Esophagus squamous epithelium (tissue), 5 donors: ENCODE measurements at regions not wholly inside any gene's neighbourhood (a gene's known extent, or its start where the extent isn't known, plus 50 kb on each side); places are given as distances from the start of the nearest gene placed in this dataset.

Experiments
- DNase-seq: peaks from one replicate; lab custom pipeline; 2025; lab: John Stamatoyannopoulos, UW
- H3K27ac ChIP-seq, 4 donors: fragments of 200-600 bp; sonication (generic); one replicate each; pipeline ENCODE4 v1.5.1; 2016 to 2019; ENCODE audit warnings: mild to moderate bottlenecking in 1 of 4
- H3K27me3 ChIP-seq, 4 donors: fragments of 200-600 bp; sonication (generic); 1 replicate in 3 of 4; 2 replicates in 1 of 4; pipeline versions ENCODE4 v1.5.1 to v1.6.0; 2017 to 2021; ENCODE audit warnings: antibody characterized with exemption in 1 of 4
- H3K36me3 ChIP-seq, 3 donors: fragments of 200-600 bp; sonication (generic); one replicate each; pipeline ENCODE4 v1.5.1; 2016 to 2019
- H3K4me1 ChIP-seq, 3 donors: fragments of 200-600 bp; sonication (generic); one replicate each; pipeline ENCODE4 v1.5.1; 2017 to 2019
- H3K4me3 ChIP-seq, 4 donors: fragments of 200-600 bp; sonication (generic); 1 replicate in 3 of 4; 2 replicates in 1 of 4; pipeline ENCODE4 v1.5.1; 2016 to 2019; ENCODE audit warnings: mild to moderate bottlenecking in 2 of 4, moderate library complexity in 1 of 4
- H3K9me3 ChIP-seq, 3 donors: fragments of 200-600 bp; sonication (generic); one replicate each; pipeline ENCODE4 v1.5.1; 2016 to 2019
- POLR2A ChIP-seq, 4 donors: fragments of 450-650 bp; IDR thresholded peaks; one replicate each; pipeline ENCODE4 v1.6.1; 2017; ENCODE audit warnings: antibody characterized with exemption in 4 of 4, mild to moderate bottlenecking in 4 of 4, moderate library complexity in 3 of 4
- WGBS, 2 donors: methylation state at CpG; one replicate each; pipeline ENCODE4 v1.1.5; 2018; 5-methylcytosine and 5-hydroxymethylcytosine counted together
- intact Hi-C: fragments of 100-400 bp; cut with DNase I; formaldehyde crosslinking; loops from one replicate; pipeline ENCODE4 v1.15.0; 2022
- TF ChIP-seq, protein P1 (sequence below), 6 experiments: fragments of 450-650 bp in 4 of 6; fragments of 200-600 bp in 2 of 6; sonication (generic) in 2 of 6; IDR thresholded peaks; one replicate each; pipeline ENCODE4 v1.5.1; 2016 to 2019; ENCODE audit warnings: antibody characterized with exemption in 6 of 6, mild to moderate bottlenecking in 4 of 6, moderate library complexity in 4 of 6
- donor health status: DM: yes; HTN: yes; CAD: no.

DNA sequence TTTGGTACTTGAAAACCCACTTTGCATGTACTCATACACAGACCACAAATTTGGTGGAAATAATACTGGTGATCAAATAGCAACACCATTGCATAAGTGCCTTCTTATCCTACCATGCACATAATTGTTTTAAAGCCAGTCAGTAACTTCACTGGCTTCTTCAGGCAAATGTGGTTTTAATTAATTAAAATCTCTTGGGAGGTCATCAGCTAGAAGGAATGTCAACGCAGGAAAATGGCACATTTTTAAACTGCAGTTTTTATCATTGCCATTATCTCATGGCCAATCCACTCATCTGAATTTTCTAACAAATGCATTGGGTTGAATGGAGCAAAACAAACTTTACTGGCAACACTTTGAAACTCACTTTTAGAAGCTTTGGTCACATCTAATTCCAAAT is 105.7 kb upstream of the ZPLD1 start:
- DNase-seq, result no peak
- no peak overlapping the region for H3K27ac ChIP-seq
- H3K4me1 ChIP-seq, result no peaks in the 10 kb centered on the region
- intact Hi-C loops, result no loop called here
- H3K4me3 ChIP-seq, result no peak overlapping the region
- H3K27me3 ChIP-seq, result no peaks in the 10 kb centered on the region
- no peak for TF ChIP-seq POLR2A (IDR thresholded peaks at IDR 0.05)
- TF ChIP-seq, protein P1, sequence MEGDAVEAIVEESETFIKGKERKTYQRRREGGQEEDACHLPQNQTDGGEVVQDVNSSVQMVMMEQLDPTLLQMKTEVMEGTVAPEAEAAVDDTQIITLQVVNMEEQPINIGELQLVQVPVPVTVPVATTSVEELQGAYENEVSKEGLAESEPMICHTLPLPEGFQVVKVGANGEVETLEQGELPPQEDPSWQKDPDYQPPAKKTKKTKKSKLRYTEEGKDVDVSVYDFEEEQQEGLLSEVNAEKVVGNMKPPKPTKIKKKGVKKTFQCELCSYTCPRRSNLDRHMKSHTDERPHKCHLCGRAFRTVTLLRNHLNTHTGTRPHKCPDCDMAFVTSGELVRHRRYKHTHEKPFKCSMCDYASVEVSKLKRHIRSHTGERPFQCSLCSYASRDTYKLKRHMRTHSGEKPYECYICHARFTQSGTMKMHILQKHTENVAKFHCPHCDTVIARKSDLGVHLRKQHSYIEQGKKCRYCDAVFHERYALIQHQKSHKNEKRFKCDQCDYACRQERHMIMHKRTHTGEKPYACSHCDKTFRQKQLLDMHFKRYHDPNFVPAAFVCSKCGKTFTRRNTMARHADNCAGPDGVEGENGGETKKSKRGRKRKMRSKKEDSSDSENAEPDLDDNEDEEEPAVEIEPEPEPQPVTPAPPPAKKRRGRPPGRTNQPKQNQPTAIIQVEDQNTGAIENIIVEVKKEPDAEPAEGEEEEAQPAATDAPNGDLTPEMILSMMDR (IDR thresholded peaks at IDR 0.05), result no peak
- H3K36me3 ChIP-seq, result no peaks in the 10 kb centered on the region
- no peaks in the 10 kb centered on the region for H3K9me3 ChIP-seq
- WGBS, 2 donors, result 62 to 64% methylated on average over 1 of the region's 1 CpG

DNA sequence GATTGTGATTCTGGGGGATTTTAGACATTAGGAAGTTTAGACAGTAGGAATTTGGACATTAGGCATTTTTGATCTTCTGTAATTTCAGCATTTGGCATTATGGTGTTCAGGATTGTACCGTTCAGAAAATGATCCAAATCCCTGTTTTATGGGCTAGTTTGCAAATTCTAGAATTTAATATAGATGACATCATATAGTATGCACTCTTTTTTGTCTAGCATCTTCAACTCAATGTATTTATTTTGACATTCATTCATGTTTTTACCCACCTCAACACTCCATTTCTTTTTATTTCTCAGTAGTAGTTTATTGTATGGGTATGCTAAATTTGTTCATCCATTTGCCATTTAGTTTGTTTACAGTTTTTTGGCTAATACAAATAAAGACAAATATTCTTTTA is 105.3 kb upstream of the ZPLD1 start:
- H3K36me3 ChIP-seq, result no peaks in the 10 kb centered on the region
- DNase-seq, result no peak
- H3K4me3 ChIP-seq, result no peak overlapping the region
- no peaks in the 10 kb centered on the region for H3K27me3 ChIP-seq
- H3K4me1 ChIP-seq, result no peaks in the 10 kb centered on the region
- H3K27ac ChIP-seq, result no peak overlapping the region
- intact Hi-C loops, result no loop called here
- TF ChIP-seq, protein P1 (IDR thresholded peaks at IDR 0.05), result no peak
- no peak for TF ChIP-seq POLR2A (IDR thresholded peaks at IDR 0.05)
- H3K9me3 ChIP-seq, result no peaks in the 10 kb centered on the region
- 78 to 81% methylated on average over 1 of the region's 1 CpG for WGBS, 2 donors

DNA sequence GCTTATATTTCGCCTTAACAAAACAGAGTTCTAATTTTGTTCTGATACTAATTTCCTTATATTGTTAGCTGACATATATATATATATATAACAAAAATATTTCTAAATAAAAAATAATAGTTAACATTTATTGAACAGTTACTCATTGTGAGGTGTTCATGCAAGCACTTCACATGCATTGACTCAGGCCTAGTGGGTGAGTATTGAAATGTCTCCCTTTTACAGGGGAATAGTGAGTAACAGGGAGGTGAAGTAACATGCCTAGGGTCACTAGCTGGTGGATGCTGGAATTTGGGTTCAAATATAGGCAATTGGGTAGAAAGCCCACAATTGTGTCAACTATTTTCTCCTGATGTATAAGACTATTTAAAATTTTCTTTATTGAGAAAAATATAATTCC is 102.6 kb upstream of the ZPLD1 start:
- Histone ChIP-seq H3K27me3 (no peaks in the 10 kb centered on the region), H3K9me3 (no peaks in the 10 kb centered on the region), H3K4me1 (no peaks in the 10 kb centered on the region), H3K27ac (no peak overlapping the region), H3K4me3 (no peak overlapping the region), H3K36me3 (no peaks in the 10 kb centered on the region)
- no peak for DNase-seq
- TF ChIP-seq POLR2A (IDR thresholded peaks at IDR 0.05), result no peak
- TF ChIP-seq, protein P1 (IDR thresholded peaks at IDR 0.05), result no peak
- 80 to 91% methylated on average over 1 of the region's 1 CpG for WGBS, 2 donors
- intact Hi-C loops, result no loop called here

DNA sequence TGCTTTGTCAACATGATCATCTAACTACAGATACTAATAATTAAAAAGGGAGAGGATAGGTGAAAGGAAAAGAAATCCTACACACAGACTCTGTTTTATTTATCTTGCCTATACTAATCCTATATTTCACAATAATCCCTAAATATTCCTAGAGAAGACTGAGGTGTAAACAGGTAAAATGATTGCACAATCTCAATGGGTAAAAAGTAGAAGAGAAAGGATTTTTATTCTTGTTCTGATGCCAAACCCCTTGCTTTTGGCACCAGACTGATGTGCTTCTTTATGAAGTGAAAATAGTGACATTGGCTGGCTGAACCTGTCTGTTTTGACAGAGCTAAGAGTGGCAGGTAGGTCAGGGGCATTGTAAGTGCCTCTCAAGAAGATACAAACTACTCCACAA is 101.9 kb upstream of the ZPLD1 start:
- Histone ChIP-seq H3K9me3 (no peaks in the 10 kb centered on the region), H3K36me3 (no peaks in the 10 kb centered on the region), H3K27me3 (no peaks in the 10 kb centered on the region), H3K27ac (no peak overlapping the region), H3K4me1 (no peaks in the 10 kb centered on the region), H3K4me3 (no peak overlapping the region)
- DNase-seq, result no peak
- intact Hi-C loops, result no loop called here
- TF ChIP-seq, protein P1 (IDR thresholded peaks at IDR 0.05), result no peak
- no peak for TF ChIP-seq POLR2A (IDR thresholded peaks at IDR 0.05)

DNA sequence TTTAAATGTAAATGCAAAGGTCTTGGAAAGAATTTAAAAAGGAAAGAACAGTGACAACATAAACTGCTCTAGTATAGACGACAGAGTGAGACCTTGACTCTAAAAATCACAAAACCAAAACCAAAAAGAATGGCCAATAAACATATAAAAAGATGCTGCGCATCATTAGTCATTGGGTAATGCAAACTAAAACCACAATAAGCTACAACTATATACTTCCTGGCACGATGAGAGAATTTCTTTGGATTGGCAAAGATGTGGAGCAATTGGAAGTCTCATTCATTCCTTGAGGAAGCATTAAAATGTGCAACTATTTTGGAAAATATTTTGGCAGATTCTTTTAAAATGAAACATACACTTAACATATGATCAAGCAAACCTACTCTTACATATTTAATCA is 98.7 kb upstream of the ZPLD1 start:
- whole genome bisulfite sequencing, 2 donors, result 57 to 67% methylated on average over 3 of the region's 3 CpGs
- Histone ChIP-seq H3K4me3 (no peak overlapping the region), H3K27me3 (no peaks in the 10 kb centered on the region), H3K4me1 (no peaks in the 10 kb centered on the region), H3K36me3 (no peaks in the 10 kb centered on the region), H3K9me3 (no peaks in the 10 kb centered on the region), H3K27ac (no peak overlapping the region)
- TF ChIP-seq POLR2A (IDR thresholded peaks at IDR 0.05), result no peak
- TF ChIP-seq, protein P1 (IDR thresholded peaks at IDR 0.05), result no peak
- no peak for DNase-seq
- intact Hi-C loops, result no loop called here
